Retinal pigment epithelial cell (primary cell): ENCODE measurements at regions not wholly inside any gene's neighbourhood (a gene's known extent, or its start where the extent isn't known, plus 50 kb on each side); places are given as distances from the start of the nearest gene placed in this dataset.

Experiments used
- DNase-seq: peaks from one replicate; pipeline ENCODE4 v3.0.0-alpha.2; 2010; ENCODE audit warnings: low read depth
- H3K4me3 ChIP-seq: 2 replicates; pipeline ENCODE4 v1.5.1; 2011; ENCODE audit warnings: mild to moderate bottlenecking, low read length, control low read depth, moderate library complexity
- TF ChIP-seq, protein P1 (sequence below): conservative IDR thresholded peaks from 2 replicates; pipeline ENCODE4 v1.5.1; 2011; ENCODE audit warnings: low read depth, low read length, control low read depth, inconsistent platforms

DNA sequence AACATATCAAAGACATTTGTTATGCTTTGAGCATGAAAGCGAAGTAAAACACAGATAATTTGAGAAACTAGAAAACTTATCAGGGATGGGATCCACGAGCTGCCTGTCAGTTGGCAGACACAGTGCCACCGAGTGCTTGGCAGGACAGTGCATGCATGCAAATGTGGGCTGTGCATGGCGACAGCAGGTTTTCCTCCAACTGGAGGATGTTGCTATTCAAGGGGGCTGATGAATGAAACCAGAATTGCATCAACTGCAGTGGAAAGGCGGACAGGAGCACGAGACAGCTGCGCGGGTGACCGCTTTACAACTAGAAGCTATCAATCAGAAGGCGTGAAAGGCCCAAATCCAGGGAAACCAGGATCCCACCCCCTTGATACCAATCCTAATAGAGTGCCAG is 244.3 kb downstream of the NR2F2 start:
- no peak for DNase-seq
- TF ChIP-seq, protein P1, sequence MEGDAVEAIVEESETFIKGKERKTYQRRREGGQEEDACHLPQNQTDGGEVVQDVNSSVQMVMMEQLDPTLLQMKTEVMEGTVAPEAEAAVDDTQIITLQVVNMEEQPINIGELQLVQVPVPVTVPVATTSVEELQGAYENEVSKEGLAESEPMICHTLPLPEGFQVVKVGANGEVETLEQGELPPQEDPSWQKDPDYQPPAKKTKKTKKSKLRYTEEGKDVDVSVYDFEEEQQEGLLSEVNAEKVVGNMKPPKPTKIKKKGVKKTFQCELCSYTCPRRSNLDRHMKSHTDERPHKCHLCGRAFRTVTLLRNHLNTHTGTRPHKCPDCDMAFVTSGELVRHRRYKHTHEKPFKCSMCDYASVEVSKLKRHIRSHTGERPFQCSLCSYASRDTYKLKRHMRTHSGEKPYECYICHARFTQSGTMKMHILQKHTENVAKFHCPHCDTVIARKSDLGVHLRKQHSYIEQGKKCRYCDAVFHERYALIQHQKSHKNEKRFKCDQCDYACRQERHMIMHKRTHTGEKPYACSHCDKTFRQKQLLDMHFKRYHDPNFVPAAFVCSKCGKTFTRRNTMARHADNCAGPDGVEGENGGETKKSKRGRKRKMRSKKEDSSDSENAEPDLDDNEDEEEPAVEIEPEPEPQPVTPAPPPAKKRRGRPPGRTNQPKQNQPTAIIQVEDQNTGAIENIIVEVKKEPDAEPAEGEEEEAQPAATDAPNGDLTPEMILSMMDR = no peak
- H3K4me3 ChIP-seq = no peak overlapping the region

DNA sequence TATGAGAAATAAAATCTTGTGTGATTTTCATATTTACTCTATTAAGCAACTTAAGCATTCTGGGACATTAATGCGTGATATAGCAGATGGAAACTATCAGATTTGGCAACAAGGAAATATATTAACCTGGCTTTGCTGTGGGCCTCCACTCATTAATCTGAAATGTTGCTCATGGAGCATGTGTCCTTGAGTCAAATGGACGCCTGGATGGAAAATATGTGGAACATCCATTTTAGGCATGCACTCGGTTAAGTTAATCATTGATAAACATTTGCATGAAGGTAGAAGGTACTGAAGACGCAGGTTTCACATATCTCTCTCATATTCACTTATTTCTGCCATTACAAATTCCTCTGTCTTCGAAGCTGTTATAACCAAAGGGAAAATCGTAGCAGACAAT is 246.1 kb downstream of the NR2F2 start:
- TF ChIP-seq, protein P1 = no peak
- H3K4me3 ChIP-seq = no peak overlapping the region
- DNase-seq = no peak

DNA sequence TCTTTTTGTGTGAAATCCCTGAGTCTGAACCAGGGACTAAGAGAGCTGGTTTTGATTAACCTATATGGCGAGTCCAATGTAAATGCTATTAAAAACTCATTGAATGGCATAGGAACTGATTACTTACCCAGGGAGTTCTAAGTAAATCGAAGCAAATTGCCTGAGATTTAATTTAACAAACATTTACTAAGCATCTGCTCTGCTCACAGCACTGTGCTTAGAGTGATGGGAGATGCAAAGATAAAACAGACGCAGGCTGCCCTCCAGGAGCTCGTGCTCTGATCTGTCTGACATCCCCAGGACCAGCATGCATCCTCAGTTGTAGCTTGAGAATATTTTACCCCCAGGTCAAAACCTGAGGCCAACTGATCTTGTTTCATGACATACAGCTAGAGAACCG is 247.9 kb downstream of the NR2F2 start:
- TF ChIP-seq, protein P1 = no peak
- no peak overlapping the region for H3K4me3 ChIP-seq
- no peak for DNase-seq

DNA sequence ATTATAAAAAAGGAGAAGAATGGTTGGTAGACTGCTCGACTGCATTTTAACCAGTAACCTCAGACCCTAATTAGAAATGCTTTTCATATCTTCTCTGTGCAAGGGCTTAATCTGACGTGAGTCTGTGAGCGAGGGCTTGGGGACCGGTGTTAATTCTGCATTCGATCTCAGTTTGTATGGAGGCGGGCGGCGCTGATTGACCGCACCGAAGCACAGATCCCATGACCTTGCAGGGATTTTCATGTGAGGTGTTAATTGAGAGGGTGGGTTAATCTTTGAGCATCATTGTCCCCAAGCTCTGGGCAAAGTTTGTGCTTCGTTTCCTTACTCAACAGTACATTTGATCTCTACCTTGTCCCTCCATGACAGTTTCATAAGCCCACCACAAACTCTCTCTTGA is 250.9 kb downstream of the NR2F2 start:
- H3K4me3 ChIP-seq = no peak overlapping the region
- TF ChIP-seq, protein P1 = no peak
- no peak for DNase-seq

DNA sequence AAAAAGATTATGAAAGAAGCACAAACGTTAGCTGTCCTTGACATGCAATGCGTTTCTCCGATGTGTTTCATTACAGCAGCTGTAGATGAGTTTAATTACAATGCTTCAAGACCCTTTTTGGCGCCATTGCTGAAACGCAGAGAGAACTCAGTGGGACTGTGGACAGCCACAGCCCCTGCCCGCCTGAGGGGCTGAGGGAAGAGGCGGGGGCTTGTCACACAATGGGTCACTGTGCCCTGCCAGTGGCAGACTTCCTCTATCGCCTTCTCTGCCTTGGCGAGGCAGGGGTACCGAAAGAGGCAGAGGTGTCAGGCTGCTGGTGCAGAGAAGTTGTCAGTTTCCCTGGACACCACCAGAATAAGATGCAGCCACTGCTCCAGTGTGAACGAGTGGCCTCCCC is 252.0 kb downstream of the NR2F2 start:
- no peak for DNase-seq
- H3K4me3 ChIP-seq = no peak overlapping the region
- TF ChIP-seq, protein P1 = no peak

DNA sequence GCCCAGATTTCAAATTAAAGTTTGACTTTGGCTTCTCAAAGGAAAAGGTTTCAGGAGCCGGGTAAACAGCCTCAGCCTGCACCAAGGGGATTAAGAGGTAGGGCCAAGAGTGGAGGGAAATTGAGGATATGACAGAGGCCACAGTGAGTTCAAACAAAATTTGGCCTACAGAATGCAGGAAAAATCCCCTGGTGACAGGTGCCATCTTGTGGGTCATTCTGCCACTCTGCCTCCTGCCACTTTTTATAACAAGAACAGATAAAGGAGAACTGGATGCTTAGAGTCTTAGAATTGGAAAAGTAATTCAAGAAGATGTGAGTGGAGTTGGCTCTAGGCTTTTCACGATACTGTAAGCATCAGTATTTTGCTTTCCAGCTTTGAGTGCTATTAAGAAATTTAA is 253.2 kb downstream of the NR2F2 start:
- no peak overlapping the region for H3K4me3 ChIP-seq
- TF ChIP-seq, protein P1 = no peak
- no peak for DNase-seq

DNA sequence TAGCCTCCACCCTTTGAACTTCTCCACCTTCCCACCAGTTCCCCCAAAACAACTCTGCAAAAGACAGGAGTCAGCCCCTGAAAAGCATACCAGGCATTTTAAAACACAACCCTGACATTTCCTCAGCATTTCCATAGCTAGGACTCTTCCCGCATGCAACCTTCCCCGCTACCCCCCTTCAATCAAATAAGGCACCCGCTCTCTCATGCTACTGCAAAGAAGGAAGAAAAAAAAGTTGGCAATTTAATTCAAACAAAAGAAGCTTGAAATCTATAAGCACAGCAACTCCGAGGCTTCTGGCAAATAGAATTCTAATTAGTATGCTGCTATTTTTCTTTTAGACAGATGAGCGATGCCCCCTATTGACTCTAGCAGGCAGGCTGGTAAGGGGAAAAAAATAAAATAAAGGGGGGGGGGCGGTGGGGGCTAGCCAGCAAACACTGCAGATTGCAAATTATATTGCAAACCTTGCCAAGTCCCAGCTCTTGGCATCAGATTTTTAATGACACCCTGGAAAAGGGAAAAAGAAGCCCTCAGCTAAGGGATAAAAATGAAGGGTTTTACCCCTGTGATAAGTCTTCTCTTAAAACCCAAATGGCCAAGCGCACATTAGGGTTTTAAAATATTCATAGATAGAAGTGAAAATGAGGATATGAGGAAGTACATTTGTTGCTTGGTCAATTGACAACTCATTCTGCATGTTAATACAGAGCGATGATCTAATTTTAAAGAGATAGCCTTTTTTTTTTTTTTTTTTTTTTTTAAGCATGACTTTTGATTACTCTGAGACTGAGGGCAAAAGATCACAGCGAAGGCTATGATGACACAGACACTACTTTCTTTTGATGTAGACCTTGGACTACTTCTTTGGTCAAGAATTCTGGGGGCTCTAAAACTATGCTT is 255.2 kb downstream of the NR2F2 start:
- DNase-seq = no peak
- TF ChIP-seq, protein P1 = peak; percentile 47

More for the DNA sequence above, 255.2 kb downstream of the NR2F2 start:
- H3K4me3 ChIP-seq = no peak overlapping the region
